HG02852 (cell line): ENCODE measurements at regions not wholly inside any gene's neighbourhood (a gene's known extent, or its start where the extent isn't known, plus 50 kb on each side); places are given as distances from the start of the nearest gene placed in this dataset.
"Not testable (repeated sequence)": the region's sequence is repeated elsewhere in the genome, so short reads cannot be mapped to it uniquely, and the experiment has no call there.

ENCODE experiments used
- ATAC-seq: cut with Tn5 transposase; IDR thresholded peaks from one replicate; pipeline ENCODE4 v1.9.1; 2021; ENCODE audit warnings: mild to moderate bottlenecking, moderate library complexity; ENCODE audit not compliant: unreplicated experiment

DNA sequence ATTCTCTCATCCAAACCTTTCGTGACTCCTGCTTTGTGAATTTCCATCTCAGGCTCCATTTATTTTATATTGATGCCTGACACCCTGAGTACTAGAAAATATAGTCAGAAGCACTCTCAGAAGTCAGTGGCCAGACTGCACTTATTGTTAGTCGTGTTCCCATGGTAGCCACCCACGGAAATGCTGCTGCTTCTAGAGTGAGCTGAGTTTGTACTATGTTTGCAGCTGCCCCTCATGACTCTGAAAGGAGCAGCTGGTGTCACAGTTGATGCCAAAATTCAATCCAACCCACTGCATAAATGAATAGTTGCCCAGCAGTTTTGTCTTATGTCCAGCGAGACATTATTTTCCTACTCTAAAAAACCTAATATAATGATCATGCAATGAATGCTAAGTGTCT, 265.2 kb upstream of the SPHKAP start:
- ATAC-seq = no peak

DNA sequence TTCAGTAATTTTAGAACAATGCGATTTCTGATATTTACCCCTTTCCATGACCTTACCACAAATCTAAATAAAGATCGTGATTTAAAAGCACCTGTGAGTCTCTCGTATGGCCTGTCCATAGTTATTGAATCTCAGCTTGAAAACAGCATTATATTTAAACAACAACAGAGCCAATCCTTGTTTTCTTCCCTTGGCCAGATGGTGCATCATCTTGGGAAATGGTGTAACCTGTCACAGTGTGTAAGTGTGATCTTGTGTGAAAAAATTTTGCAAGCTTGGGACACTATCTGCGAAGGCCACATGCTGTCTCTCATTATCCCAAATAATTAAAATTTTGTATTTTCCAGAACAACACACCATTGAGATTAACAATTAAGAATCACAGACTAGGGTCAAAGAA, 262.7 kb upstream of the SPHKAP start:
- ATAC-seq = no peak

DNA sequence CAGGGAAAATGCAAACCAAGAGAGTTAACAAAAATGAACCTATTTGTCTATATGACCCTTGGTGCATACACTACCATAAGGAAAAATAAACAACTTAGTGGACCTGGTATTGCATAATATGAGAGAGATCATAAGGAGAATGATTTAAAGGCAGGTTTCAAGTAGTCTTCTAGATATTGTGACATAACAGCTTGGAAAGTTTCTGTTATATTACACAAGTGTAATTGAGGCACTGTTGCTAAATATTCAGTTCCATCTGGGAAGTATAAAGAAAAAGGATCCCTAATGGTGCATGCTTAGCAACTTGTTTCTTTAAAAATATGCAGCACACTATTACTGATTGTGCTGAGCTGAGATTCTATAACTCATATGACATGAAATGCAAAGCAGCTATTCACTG, 252.2 kb upstream of the SPHKAP start:
- no peak for ATAC-seq

DNA sequence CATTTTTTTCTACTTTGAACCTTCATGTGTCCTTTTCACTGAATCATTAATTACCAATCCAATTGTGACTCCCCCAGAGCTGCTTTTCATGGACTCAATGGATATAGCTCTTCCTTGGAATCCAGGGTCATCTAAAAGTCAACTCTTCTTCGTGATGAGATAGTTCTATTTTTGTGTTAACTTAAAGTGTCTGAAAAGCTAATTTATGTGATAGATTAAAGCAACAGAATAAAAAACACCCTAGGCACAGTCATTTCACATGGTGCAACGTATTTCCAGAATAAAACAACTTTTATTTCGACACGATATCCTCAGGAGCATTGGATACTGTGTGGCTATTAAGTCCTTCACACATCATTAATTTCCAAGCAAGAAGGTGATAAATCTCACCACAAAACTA, 250.6 kb upstream of the SPHKAP start:
- ATAC-seq = no peak

DNA sequence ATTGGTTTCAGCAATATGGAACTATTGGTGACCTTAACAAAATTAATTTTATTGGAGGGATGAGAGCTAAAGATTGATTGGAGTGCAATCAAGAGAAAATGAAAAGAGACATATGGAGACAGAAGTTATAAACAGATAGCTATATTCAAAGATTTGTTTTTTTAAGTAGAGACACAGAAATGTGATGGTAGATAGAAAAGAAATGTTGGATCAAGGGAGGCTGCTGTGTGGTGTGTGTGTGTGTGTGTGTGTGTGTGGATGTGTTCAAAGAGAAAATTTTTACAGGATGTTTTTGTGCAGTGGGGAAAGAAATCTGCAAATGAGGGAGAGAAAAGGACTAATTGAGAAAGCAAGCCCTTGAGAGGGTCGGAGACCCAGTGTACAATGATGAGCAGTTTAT, 249.5 kb upstream of the SPHKAP start:
- no peak for ATAC-seq

DNA sequence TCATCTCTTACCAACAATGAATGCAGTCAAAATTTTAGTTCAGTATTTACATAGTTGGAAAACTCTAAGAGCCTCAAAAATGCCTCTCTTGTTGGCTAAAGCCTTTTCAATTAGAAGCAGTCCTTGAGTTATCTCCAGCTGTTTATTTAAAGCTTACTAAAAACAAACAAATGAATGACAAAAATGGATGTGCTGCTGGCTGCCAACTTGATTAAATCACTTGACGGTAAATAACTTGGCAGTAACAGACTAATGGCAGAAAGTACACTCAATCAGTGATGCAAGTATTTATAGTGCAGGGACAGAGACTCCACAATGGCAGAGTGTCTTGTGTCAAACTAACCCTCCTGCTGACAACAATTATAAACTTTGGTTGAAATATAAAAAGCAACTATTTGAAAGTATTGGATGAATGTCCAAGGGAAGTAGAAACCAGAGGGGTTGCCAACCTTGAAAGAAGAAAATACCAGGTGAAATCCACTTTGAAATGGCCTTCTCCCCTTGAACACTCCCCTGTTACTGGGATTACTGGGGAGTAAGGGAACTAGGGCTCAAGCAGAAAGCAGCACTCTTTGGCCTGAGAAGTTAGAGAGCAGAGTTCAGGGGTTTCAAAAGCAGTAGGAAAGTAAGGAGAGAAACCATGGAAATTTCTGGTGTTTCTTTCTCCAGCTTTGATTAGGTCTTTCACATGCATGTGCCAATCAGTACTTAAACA, 245.2 kb upstream of the SPHKAP start:
- no peak for ATAC-seq

DNA sequence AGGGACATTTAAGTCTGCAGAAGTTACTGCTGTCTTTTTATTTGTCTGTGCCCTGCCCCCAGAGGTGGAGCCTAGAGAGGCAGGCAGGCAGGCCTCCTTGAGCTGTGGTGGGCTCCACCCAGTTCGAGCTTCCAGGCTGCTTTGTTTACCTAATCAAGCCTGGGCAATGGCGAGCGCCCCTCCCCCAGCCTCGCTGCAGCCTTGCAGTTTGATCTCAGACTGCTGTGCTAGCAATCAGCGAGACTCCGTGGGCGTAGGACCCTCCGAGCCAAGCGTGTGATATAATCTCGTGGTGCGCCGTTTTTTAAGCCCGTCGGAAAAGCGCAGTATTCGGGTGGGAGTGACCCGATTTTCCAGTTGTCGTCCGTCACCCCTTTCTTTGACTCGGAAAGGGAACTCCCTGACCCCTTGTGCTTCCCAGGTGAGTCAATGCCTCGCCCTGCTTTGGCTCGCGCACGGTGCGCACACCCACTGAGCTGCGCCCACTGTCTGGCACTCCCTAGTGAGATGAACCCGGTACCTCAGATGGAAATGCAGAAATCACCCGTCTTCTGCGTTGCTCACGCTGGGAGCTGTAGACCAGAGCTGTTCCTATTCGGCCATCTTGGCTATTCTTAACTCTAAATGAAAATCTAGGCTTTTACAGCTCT, 244.0 kb upstream of the SPHKAP start:
- not testable (repeated sequence) for ATAC-seq

DNA sequence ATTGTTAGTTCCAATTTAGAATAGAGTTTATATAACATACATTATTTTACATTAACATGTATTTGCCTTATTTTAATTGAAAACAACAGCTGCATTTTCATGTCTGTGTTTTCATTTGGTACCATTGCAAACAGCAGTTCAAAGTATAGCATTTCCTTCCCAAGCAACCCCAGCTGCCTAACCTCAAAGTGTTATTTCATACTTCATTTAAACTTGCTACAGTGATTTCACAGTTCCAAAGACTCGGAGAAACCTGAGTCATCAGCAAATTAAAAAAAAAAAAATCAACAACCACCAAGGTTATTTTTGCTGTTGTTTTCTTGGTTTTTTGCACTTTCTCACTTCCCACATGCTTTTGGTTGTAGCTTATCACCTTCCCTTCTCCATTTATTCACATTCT, 236.5 kb upstream of the SPHKAP start:
- no peak for ATAC-seq

DNA sequence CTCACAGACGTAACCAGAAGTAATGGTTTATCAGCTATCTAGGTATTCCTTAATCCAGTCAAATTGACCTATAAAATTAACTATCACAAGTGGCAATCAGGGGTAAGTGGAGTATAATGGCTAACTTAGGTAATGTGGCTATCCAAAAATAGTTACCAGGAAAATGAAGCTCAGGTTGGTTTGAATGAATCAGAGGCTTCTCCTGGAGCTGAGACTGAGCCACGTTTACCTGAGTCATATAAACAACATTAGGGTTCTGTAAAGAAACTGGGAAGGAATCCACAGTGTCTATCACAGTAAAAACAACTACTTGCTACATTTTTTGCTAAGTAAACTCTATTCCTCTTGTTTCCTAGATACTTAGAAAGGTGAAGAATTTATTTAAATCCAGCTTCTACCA, 236.0 kb upstream of the SPHKAP start:
- ATAC-seq = no peak

DNA sequence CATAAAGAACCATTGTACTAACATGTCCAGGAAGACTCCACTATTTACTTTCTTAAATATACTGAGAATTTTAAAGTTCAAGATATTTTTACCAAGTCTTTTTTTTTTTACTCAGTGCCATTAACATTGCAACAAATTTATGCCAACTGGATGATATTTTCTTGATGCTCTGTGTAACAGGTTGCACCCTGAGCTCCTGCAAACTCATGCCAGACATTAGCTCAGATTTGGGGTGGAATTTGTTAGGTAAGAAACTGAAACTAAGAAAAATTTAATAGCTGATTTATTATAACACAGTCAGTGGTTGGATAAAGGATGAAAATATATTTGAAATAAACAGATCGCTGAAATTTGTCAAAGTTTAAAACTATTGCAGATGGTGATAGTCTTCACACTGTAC, 228.6 kb upstream of the SPHKAP start:
- no peak for ATAC-seq

DNA sequence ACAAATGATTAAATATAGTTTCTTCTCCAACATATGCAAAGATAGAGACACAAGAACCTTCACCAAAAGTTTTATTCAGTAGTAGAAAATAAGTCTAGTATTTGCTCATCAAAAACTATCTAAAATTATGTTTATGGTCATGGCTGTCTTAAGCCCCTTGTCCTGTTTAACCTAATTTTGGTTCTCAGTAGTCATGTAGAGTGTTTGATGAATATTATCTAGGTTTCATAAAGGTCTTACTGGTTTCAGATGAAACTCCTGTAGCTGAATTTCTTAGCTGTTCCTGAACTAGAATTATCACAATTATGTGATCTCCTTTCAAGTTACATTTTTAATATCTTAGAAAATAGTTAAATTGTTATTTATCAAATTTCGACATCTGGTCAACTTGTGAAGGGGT, 228.0 kb upstream of the SPHKAP start:
- ATAC-seq = no peak

DNA sequence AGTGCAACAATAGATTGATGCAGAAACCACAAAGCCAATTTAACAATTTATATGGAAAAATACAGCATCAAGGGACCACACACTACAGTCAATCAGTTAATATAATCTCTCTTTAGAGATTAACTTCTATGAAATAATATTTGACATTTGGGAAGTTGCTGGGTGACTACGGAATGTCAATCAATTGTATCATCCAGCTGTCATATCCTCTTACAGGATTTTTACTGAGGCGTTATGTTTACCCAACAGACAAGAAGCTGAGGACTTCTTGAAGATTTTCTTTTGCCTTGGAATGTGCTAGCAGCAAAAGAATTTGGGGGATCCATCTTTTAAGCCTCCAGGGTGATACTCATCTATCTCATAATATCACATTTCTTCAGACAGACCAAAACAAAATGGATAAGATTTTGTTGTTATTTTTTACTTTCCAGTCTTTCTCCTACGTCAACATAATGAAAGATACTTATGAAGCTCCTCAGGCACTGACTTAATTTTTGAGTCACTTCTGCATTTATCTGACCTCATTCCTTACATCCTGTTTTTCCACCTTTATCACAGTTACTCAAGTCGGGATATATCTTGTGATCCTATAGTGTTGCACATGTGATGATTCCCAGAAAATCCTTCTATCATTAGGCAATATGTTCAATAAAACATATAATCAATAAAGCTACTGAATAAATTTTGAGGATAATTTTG, 227.2 kb upstream of the SPHKAP start:
- no peak for ATAC-seq

DNA sequence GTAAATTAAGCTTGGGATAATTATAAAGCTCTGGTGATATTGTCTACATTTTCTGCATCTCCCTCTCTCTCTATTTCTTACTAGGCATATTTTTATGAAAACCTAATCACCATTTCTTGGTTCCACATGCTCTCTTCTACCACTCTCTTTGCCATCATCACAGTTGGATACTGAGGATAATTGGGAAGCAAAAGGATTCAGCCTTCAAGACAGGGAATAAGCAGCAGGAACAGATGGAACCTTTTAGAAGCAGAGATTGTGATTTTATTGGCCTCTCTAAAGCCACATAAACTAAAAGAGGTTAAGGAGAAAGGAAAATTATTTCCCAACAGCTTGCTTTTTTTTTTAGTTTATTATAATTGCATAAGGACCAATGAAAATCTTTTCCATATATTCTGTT, 226.3 kb upstream of the SPHKAP start:
- ATAC-seq = no peak

DNA sequence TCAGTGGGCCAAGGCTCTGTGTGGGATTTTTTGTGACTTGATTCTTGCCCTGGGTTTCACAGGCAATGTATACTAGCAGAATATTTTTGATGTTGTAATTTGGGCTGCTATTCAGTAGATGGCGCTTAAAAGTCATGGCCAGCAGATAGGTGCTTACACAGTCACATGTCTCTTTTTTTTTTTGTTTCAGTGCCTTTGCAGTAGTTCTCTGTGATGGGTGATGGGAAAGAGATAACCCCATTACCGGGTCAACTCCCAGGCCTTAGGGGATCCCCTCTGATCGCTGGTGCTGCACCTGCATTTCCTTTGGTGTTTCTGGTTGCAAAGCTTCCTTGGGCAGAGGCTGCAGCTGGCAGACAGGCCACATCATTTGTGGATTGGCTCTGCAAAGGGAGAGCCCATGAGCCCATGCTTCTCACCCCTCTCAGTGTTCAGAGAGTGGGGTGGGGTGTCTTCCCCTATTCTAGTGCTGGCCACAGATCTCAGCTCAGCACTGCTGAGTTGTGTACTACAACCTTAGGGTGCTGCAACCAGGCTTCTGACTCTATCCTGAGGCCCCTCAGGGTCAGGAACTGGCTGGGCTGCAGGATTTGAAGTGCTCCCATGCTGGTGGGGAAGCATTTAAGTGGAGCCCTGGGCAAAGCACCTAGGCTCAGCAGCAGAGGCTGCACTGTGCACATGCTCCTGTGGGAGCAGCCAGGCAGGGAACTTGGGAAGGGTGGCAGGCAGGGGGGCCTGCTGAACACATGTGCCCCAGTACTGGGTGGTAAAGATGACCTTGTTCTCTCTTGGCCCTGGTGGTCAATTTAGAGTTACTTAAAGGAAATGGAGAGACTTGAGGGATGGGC, 219.8 kb upstream of the SPHKAP start:
- ATAC-seq = no peak

DNA sequence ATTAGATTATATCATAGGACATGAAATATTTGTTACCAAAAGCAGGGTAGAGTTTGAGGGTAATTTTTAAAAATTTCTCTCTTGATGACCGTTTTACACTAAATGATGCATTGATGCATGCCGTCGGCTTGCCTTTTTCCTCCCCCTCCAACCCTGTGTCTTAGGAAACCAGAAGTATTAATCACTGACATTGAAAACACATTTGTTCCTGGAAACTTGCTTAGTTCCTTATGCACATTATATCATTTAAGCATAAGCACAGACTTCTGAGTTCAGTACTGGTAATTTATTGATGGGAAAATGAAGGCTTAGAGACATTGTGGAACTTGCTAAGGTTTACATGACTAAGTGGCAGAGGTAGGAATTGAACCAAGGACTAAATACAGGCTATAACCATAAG, 206.3 kb upstream of the SPHKAP start:
- no peak for ATAC-seq

DNA sequence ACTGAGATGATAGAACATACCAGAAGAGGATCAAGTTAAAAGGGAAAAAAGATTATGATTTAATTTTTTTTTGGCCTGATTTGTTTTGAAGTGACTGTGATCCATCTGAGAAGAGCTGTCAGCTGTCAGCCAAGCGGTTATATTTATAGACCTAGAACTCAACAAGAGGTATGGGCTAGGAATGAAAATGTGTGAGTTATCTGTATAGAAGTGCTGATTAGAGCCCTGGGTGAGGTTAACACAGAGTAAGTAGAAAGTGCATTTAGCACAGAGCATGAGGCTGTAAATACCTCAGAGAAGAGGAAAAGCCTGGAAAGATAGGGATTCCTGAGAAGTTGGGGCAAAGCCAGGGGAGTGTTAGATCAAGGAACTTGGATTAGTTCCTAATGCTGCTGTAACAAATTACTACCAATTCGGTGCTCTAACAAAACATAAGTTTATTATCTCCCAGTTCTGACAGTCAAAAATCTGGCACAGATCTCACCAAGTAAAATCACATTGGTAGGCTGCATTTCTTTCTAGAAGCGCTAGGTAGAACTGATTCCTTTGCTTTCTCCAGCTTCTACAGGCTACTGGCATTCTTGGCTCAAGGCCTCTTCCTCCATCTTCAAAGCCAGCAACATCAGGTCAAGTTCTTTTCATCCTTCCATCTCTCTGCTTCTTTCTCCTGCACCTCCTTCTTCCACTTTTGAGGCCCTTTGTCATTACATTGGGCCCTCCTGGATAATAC, 197.4 kb upstream of the SPHKAP start:
- no peak for ATAC-seq

DNA sequence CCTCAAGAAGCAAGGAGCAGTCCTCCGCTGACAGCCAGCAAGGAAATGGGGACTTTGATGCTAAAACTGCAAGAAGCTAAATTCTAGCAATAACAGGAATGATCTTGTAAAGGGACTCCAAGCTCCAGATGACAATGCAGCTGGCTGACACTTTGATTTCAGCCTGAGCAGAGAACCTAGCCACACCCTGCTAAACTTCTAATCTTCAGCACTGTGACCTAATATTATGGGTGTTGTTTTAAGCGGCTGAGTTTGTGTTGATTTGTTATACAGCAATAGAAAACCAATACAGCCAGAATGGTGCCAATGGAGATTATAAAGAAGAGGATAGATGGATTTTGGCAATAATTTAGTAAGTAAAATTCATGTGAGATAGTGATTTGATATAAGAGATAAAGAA, 196.7 kb upstream of the SPHKAP start:
- no peak for ATAC-seq

DNA sequence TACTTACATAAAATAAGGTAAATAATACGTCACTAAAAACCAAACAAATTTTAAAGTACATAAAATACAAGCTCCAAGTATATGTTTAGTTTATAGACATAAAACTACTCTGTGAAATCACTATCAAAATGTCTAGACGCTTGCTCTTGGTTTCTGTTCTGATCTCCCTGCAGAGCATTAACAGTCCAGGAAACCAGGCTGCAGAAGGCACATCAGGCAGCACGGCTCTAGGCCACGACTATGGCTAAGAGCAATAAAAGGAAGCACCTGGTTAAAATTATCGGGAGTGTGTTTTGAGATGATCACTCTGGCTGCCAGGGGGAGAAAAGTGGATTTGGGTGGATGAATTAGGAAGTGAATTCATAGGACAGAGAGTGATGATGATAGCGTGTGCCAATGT, 196.0 kb upstream of the SPHKAP start:
- ATAC-seq = no peak

DNA sequence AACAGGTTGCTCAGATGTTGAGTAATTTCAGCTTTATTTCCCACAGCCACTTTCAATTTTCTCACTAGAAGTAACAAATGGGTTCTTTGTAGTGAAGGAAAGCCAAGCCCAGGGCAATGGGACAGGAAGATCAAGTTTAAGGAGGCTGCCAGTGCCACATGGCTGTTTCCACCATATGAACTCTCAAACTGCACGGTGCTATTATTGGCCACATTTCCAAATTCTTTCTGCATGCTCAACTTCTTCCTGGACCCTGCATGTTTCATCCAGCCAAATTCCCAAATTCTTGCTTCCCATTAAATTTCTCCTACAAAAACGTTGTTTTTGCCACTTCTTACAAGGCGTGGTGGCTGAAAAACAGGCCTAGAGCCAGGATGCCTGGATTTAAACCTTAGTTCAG, 193.3 kb upstream of the SPHKAP start:
- ATAC-seq = no peak

DNA sequence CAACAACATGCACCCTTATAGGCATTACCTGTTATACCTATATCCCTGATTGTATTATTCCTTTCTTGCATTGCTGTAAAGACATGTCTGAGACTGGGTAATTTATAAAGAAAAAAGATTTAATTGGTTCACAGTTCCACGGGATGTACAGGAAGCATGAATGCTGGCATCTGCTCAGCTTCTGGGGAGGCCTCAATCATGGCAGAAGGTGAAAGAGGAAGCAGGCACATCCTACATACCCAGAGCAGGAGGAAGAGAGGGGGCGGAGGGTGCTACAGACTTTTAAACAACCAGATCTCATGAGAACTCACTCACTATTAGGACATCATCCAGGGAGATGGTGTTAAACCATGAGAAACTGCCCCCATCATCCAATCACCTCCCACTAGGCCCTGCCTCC, 191.7 kb upstream of the SPHKAP start:
- no peak for ATAC-seq

DNA sequence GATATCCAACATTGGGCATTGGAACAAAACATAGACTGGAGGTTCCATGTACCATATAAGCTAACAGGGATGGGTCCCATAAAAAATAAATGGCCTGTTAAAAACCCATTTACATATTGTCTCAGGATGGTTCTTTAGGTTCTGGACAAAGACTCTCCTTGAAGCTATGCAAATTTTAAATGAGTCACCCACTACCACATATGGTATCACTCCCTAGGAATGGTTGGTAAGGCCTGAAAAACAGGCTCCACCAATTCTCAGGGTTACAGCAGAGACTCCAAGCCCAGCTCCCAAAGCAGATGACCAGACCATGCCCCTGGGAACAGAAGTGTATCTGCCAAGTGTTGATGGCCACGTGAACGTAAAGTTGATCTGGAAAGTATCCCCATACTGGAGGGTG, 190.7 kb upstream of the SPHKAP start:
- no peak for ATAC-seq
